ENCODE measurements at regions not wholly inside any gene's neighbourhood (a gene's known extent, or its start where the extent isn't known, plus 50 kb on each side); places are given as distances from the start of the nearest gene placed in this dataset.

GRCh38 chr15:96792216-96792615 lies 461.7 kb downstream of the NR2F2 start:
- no peak for TF ChIP-seq CTCF (IDR thresholded peaks at IDR 0.05; ENCODE audit: insufficient read depth, low read length, poor library complexity, severe bottlenecking)
- DNase-seq (ENCODE audit: extremely low read depth, insufficient read length), result no peak
- no peaks in the 10 kb centered on the region for H3K27me3 ChIP-seq (replicated peaks; ENCODE audit: control insufficient read depth, insufficient read depth, low read length)
- H3K4me3 ChIP-seq (replicated peaks; ENCODE audit: low read depth, low read length), result no peak overlapping the region
- no peaks in the 10 kb centered on the region for H3K36me3 ChIP-seq (ENCODE audit: control insufficient read depth, insufficient read depth, low read length)

GRCh38 chr15:96796841-96797240 lies 466.3 kb downstream of the NR2F2 start:
- no peak for TF ChIP-seq CTCF (IDR thresholded peaks at IDR 0.05; ENCODE audit: insufficient read depth, low read length, poor library complexity, severe bottlenecking)

GRCh38 chr15:96801576-96802150 lies 471.2 kb downstream of the NR2F2 start:
- TF ChIP-seq CTCF (IDR thresholded peaks at IDR 0.05; ENCODE audit: insufficient read depth, low read length, poor library complexity, severe bottlenecking), result no peak

More at GRCh38 chr15:96796841-96797240, 466.3 kb downstream of the NR2F2 start:
- no peaks in the 10 kb centered on the region for H3K27me3 ChIP-seq (replicated peaks; ENCODE audit: control insufficient read depth, insufficient read depth, low read length)
- no peak overlapping the region for H3K4me3 ChIP-seq (replicated peaks; ENCODE audit: low read depth, low read length)
- no peak for DNase-seq (ENCODE audit: extremely low read depth, insufficient read length)
- H3K36me3 ChIP-seq (ENCODE audit: control insufficient read depth, insufficient read depth, low read length), result no peaks in the 10 kb centered on the region

GRCh38 chr15:96802611-96803255 lies 472.2 kb downstream of the NR2F2 start:
- DNase-seq (ENCODE audit: extremely low read depth, insufficient read length), result no peak
- Histone ChIP-seq H3K36me3 (ENCODE audit: control insufficient read depth, insufficient read depth, low read length) (no peaks in the 10 kb centered on the region), H3K27me3 (replicated peaks; ENCODE audit: control insufficient read depth, insufficient read depth, low read length) (no peaks in the 10 kb centered on the region), H3K4me3 (replicated peaks; ENCODE audit: low read depth, low read length) (no peak overlapping the region)
- no peak for TF ChIP-seq CTCF (IDR thresholded peaks at IDR 0.05; ENCODE audit: insufficient read depth, low read length, poor library complexity, severe bottlenecking)

More at GRCh38 chr15:96801576-96802150, 471.2 kb downstream of the NR2F2 start:
- no peak overlapping the region for H3K4me3 ChIP-seq (replicated peaks; ENCODE audit: low read depth, low read length)
- no peaks in the 10 kb centered on the region for H3K27me3 ChIP-seq (replicated peaks; ENCODE audit: control insufficient read depth, insufficient read depth, low read length)
- H3K36me3 ChIP-seq (ENCODE audit: control insufficient read depth, insufficient read depth, low read length), result no peaks in the 10 kb centered on the region
- DNase-seq (ENCODE audit: extremely low read depth, insufficient read length), result no peak

GRCh38 chr15:96804754-96805153 lies 474.3 kb downstream of the NR2F2 start:
- no peaks in the 10 kb centered on the region for H3K36me3 ChIP-seq (ENCODE audit: control insufficient read depth, insufficient read depth, low read length)
- H3K4me3 ChIP-seq (replicated peaks; ENCODE audit: low read depth, low read length), result no peak overlapping the region
- no peak for DNase-seq (ENCODE audit: extremely low read depth, insufficient read length)
- no peak for TF ChIP-seq CTCF (IDR thresholded peaks at IDR 0.05; ENCODE audit: insufficient read depth, low read length, poor library complexity, severe bottlenecking)
- no peaks in the 10 kb centered on the region for H3K27me3 ChIP-seq (replicated peaks; ENCODE audit: control insufficient read depth, insufficient read depth, low read length)

Measured in GM06990 (cell line).